ENCODE measurements at regions not wholly inside any gene's neighbourhood (a gene's known extent, or its start where the extent isn't known, plus 50 kb on each side); places are given as distances from the start of the nearest gene placed in this dataset.

DNA sequence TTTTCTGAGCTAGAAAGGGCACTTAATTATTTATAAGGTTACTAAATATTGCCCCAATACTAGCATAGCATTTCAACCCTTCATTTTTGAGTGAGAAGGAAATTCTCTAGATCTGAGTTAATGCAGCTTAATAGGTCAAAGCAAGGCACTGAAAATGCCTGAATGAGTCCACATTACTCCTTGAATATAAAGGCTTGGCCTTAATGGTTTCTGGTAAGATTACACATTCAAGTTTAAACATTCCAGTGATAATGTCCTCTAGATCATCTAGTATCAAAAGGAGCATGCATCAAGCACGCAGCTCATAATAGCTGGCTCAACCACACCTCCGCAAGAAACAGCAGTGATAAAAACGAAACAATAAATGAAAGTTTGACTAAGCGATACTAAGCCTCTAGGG, 87.5 kb downstream of the SPANXN3 start:
- H3K4me3 ChIP-seq (ENCODE audit: low read length), result no peak overlapping the region
- H3K9me2 ChIP-seq (replicated peaks; ENCODE audit: insufficient read depth, low read length), result no peaks in the 10 kb centered on the region
- no peaks in the 10 kb centered on the region for H3K27me3 ChIP-seq (replicated peaks; ENCODE audit: insufficient read depth, low read length)
- H4K20me1 ChIP-seq (ENCODE audit: insufficient read depth, low read length), result no peaks in the 10 kb centered on the region
- no peaks in the 10 kb centered on the region for H3K9me3 ChIP-seq (replicated peaks; ENCODE audit: insufficient read depth, low read length)
- H3K27ac ChIP-seq (ENCODE audit: low read length), result no peak overlapping the region
- H3K36me3 ChIP-seq (replicated peaks; ENCODE audit: insufficient read depth, low read length), result no peaks in the 10 kb centered on the region
- H2AFZ ChIP-seq (ENCODE audit: low read length), result no peak overlapping the region
- H3F3A ChIP-seq (ENCODE audit: insufficient read depth, low read length), result no peaks in the 10 kb centered on the region
- no peak overlapping the region for H3K9ac ChIP-seq (ENCODE audit: low read length)
- no peak for DNase-seq
- H3K4me2 ChIP-seq (ENCODE audit: low read depth, low read length), result no peak overlapping the region
- H3K4me1 ChIP-seq (ENCODE audit: low read length), result no peaks in the 10 kb centered on the region
- TF ChIP-seq, protein P1, sequence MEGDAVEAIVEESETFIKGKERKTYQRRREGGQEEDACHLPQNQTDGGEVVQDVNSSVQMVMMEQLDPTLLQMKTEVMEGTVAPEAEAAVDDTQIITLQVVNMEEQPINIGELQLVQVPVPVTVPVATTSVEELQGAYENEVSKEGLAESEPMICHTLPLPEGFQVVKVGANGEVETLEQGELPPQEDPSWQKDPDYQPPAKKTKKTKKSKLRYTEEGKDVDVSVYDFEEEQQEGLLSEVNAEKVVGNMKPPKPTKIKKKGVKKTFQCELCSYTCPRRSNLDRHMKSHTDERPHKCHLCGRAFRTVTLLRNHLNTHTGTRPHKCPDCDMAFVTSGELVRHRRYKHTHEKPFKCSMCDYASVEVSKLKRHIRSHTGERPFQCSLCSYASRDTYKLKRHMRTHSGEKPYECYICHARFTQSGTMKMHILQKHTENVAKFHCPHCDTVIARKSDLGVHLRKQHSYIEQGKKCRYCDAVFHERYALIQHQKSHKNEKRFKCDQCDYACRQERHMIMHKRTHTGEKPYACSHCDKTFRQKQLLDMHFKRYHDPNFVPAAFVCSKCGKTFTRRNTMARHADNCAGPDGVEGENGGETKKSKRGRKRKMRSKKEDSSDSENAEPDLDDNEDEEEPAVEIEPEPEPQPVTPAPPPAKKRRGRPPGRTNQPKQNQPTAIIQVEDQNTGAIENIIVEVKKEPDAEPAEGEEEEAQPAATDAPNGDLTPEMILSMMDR (IDR thresholded peaks at IDR 0.05; ENCODE audit: low read length), result no peak
- TF ChIP-seq EZH2phosphoT487 (IDR thresholded peaks at IDR 0.05; ENCODE audit: low read length) (no peak), EZH2 (optimal IDR thresholded peaks at IDR 0.05; ENCODE audit: low read depth, low read length) (no peak)
- H3K79me2 ChIP-seq (ENCODE audit: low read length), result no peaks in the 10 kb centered on the region

DNA sequence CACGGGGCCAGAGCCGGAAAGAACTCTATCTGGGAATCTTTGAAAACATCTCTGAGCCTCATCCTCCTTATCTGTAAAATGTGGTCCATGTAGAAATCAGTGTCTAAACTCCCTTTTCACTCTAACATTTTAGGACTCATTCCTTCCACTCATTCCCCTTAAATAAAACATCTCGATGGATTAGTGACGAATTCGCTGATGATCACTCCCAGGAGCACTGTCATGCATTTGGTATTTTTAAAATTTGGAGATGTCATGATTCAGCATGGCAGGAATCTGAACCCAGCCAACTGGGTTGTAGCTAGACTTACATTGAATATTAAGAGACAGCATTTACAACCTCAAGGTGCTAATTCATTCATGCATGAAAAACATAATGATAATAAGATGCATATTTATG, 88.1 kb downstream of the SPANXN3 start:
- H3K4me3 ChIP-seq (ENCODE audit: low read length), result no peak overlapping the region
- H3K9me3 ChIP-seq (replicated peaks; ENCODE audit: insufficient read depth, low read length), result no peaks in the 10 kb centered on the region
- H3K27me3 ChIP-seq (replicated peaks; ENCODE audit: insufficient read depth, low read length), result no peaks in the 10 kb centered on the region
- H3K4me1 ChIP-seq (ENCODE audit: low read length), result no peaks in the 10 kb centered on the region
- H3F3A ChIP-seq (ENCODE audit: insufficient read depth, low read length), result no peaks in the 10 kb centered on the region
- H3K36me3 ChIP-seq (replicated peaks; ENCODE audit: insufficient read depth, low read length), result no peaks in the 10 kb centered on the region
- no peak overlapping the region for H3K9ac ChIP-seq (ENCODE audit: low read length)
- H3K9me2 ChIP-seq (replicated peaks; ENCODE audit: insufficient read depth, low read length), result no peaks in the 10 kb centered on the region
- no peaks in the 10 kb centered on the region for H4K20me1 ChIP-seq (ENCODE audit: insufficient read depth, low read length)
- no peaks in the 10 kb centered on the region for H3K79me2 ChIP-seq (ENCODE audit: low read length)
- no peak for TF ChIP-seq EZH2 (optimal IDR thresholded peaks at IDR 0.05; ENCODE audit: low read depth, low read length)
- TF ChIP-seq, protein P1 (IDR thresholded peaks at IDR 0.05; ENCODE audit: low read length), result no peak
- no peak for TF ChIP-seq EZH2phosphoT487 (IDR thresholded peaks at IDR 0.05; ENCODE audit: low read length)
- H2AFZ ChIP-seq (ENCODE audit: low read length), result no peak overlapping the region
- H3K27ac ChIP-seq (ENCODE audit: low read length), result no peak overlapping the region
- no peak overlapping the region for H3K4me2 ChIP-seq (ENCODE audit: low read depth, low read length)
- no peak for DNase-seq

DNA sequence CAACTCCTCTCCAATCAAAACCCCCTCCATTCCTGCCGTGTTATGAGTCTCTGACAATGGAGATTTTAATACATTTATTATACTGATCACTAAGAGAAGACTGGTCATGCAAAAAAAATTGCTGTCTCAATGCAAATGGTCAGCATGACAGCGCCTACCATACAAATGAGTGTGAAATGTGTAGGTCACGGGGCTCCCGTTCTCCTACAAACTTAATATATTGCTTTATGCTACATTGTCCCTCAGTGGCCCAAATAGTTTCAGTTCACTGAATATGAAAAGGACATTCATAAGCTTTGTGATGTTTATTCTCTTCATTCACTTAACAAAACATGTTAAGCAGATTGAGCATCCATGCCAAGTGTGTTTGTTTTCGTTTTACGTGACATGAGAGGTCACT, 116.1 kb downstream of the SPANXN3 start:
- Histone ChIP-seq H3K4me3 (ENCODE audit: low read length) (no peak overlapping the region), H3K9ac (ENCODE audit: low read length) (no peak overlapping the region), H3K79me2 (ENCODE audit: low read length) (no peaks in the 10 kb centered on the region), H3K9me2 (replicated peaks; ENCODE audit: insufficient read depth, low read length) (no peaks in the 10 kb centered on the region), H3K27me3 (replicated peaks; ENCODE audit: insufficient read depth, low read length) (no peaks in the 10 kb centered on the region), H3K4me1 (ENCODE audit: low read length) (no peaks in the 10 kb centered on the region), H2AFZ (ENCODE audit: low read length) (no peak overlapping the region), H3F3A (ENCODE audit: insufficient read depth, low read length) (no peaks in the 10 kb centered on the region), H3K36me3 (replicated peaks; ENCODE audit: insufficient read depth, low read length) (no peaks in the 10 kb centered on the region), H4K20me1 (ENCODE audit: insufficient read depth, low read length) (no peaks in the 10 kb centered on the region), H3K27ac (ENCODE audit: low read length) (no peak overlapping the region), H3K4me2 (ENCODE audit: low read depth, low read length) (no peak overlapping the region), H3K9me3 (replicated peaks; ENCODE audit: insufficient read depth, low read length) (no peaks in the 10 kb centered on the region)
- TF ChIP-seq EZH2phosphoT487 (IDR thresholded peaks at IDR 0.05; ENCODE audit: low read length) (no peak), EZH2 (optimal IDR thresholded peaks at IDR 0.05; ENCODE audit: low read depth, low read length) (no peak)
- TF ChIP-seq, protein P1 (IDR thresholded peaks at IDR 0.05; ENCODE audit: low read length), result no peak
- DNase-seq, result no peak
